HUES48 (cell line): ENCODE measurements at regions not wholly inside any gene's neighbourhood (a gene's known extent, or its start where the extent isn't known, plus 50 kb on each side); places are given as distances from the start of the nearest gene placed in this dataset.

Source experiments
- H3K27ac ChIP-seq: one replicate; pipeline ENCODE4 v1.7.0; 2013; ENCODE audit warnings: low read depth, low read length, inconsistent platforms
- H3K27me3 ChIP-seq: 2 replicates; pipeline ENCODE4 v1.6.1; 2013; ENCODE audit warnings: mild to moderate bottlenecking, low read length; ENCODE audit not compliant: control insufficient read depth, insufficient read depth
- H3K36me3 ChIP-seq: 2 replicates; pipeline ENCODE4 v1.6.1; 2013; ENCODE audit warnings: low read length; ENCODE audit not compliant: control insufficient read depth, insufficient read depth
- H3K4me1 ChIP-seq: 2 replicates; pipeline ENCODE4 v1.6.1; 2013; ENCODE audit warnings: mild to moderate bottlenecking, low read length; ENCODE audit not compliant: control insufficient read depth, insufficient read depth
- H3K4me3 ChIP-seq: 2 replicates; pipeline ENCODE4 v1.5.1; 2013; ENCODE audit warnings: mild to moderate bottlenecking, low read depth, low read length
- H3K9ac ChIP-seq: 2 replicates; pipeline ENCODE4 v1.6.1; 2013; ENCODE audit warnings: mild to moderate bottlenecking, low read depth, low read length, moderate library complexity
- H3K9me3 ChIP-seq: 2 replicates; pipeline ENCODE4 v1.6.1; 2013; ENCODE audit warnings: low read length; ENCODE audit not compliant: control insufficient read depth, insufficient read depth

GRCh38 chr5:159642379-159642778 lies 273.9 kb upstream of the ADRA1B start:
- no peaks in the 10 kb centered on the region for H3K36me3 ChIP-seq
- no peaks in the 10 kb centered on the region; the same call in 1 of the 2 replicates for H3K4me1 ChIP-seq
- no peaks in the 10 kb centered on the region for H3K27me3 ChIP-seq
- H3K9ac ChIP-seq = no peak overlapping the region
- H3K27ac ChIP-seq = no peak overlapping the region
- no peaks in the 10 kb centered on the region for H3K9me3 ChIP-seq
- no peak overlapping the region for H3K4me3 ChIP-seq

- Histone ChIP-seq H3K9ac (no peak overlapping the region), H3K27ac (no peak overlapping the region), H3K9me3 (no peaks in the 10 kb centered on the region), H3K4me3 (no peak overlapping the region), H3K4me1 (no peaks in the 10 kb centered on the region; the same call in 1 of the 2 replicates), H3K27me3 (no peaks in the 10 kb centered on the region), H3K36me3 (no peaks in the 10 kb centered on the region)
These were observed 272.2 kb upstream of the ADRA1B start for GRCh38 chr5:159644053-159644452.

GRCh38 chr5:159645179-159645846 lies 271.0 kb upstream of the ADRA1B start:
- Histone ChIP-seq H3K4me3 (no peak overlapping the region), H3K36me3 (no peaks in the 10 kb centered on the region), H3K4me1 (no peaks in the 10 kb centered on the region; the same call in 1 of the 2 replicates), H3K27ac (no peak overlapping the region), H3K27me3 (no peaks in the 10 kb centered on the region), H3K9ac (no peak overlapping the region), H3K9me3 (no peaks in the 10 kb centered on the region)

GRCh38 chr5:159650803-159651202 lies 265.5 kb upstream of the ADRA1B start:
- H3K9me3 ChIP-seq = no peaks in the 10 kb centered on the region
- no peak overlapping the region for H3K9ac ChIP-seq
- H3K4me1 ChIP-seq = no peaks in the 10 kb centered on the region; the same call in 1 of the 2 replicates
- H3K27me3 ChIP-seq = no peaks in the 10 kb centered on the region
- no peak overlapping the region for H3K4me3 ChIP-seq
- H3K27ac ChIP-seq = no peak overlapping the region
- no peaks in the 10 kb centered on the region for H3K36me3 ChIP-seq

GRCh38 chr5:159655757-159656409 lies 260.4 kb upstream of the ADRA1B start:
- Histone ChIP-seq H3K27ac (no peak overlapping the region), H3K4me3 (no peak overlapping the region), H3K9me3 (no peaks in the 10 kb centered on the region), H3K9ac (no peak overlapping the region), H3K36me3 (no peaks in the 10 kb centered on the region), H3K4me1 (no peaks in the 10 kb centered on the region), H3K27me3 (no peaks in the 10 kb centered on the region)

GRCh38 chr5:159657298-159657697 lies 259.0 kb upstream of the ADRA1B start:
- Histone ChIP-seq H3K27ac (no peak overlapping the region), H3K9me3 (no peaks in the 10 kb centered on the region), H3K9ac (no peak overlapping the region), H3K27me3 (no peaks in the 10 kb centered on the region), H3K4me3 (no peak overlapping the region), H3K4me1 (no peaks in the 10 kb centered on the region), H3K36me3 (no peaks in the 10 kb centered on the region)

GRCh38 chr5:159657771-159658170 lies 258.5 kb upstream of the ADRA1B start:
- Histone ChIP-seq H3K4me1 (no peaks in the 10 kb centered on the region), H3K9me3 (no peaks in the 10 kb centered on the region), H3K4me3 (no peak overlapping the region), H3K36me3 (no peaks in the 10 kb centered on the region), H3K9ac (no peak overlapping the region), H3K27me3 (no peaks in the 10 kb centered on the region), H3K27ac (no peak overlapping the region)

- Histone ChIP-seq H3K4me3 (no peak overlapping the region), H3K27me3 (no peaks in the 10 kb centered on the region), H3K4me1 (no peaks in the 10 kb centered on the region), H3K36me3 (no peaks in the 10 kb centered on the region), H3K27ac (no peak overlapping the region), H3K9ac (no peak overlapping the region), H3K9me3 (no peaks in the 10 kb centered on the region)
These were observed 257.9 kb upstream of the ADRA1B start for GRCh38 chr5:159658266-159658925.

- H3K27me3 ChIP-seq = no peaks in the 10 kb centered on the region
- no peaks in the 10 kb centered on the region for H3K9me3 ChIP-seq
- no peaks in the 10 kb centered on the region for H3K4me1 ChIP-seq
- no peak overlapping the region for H3K9ac ChIP-seq
- H3K36me3 ChIP-seq = no peaks in the 10 kb centered on the region
- H3K4me3 ChIP-seq = no peak overlapping the region
- no peak overlapping the region for H3K27ac ChIP-seq
These were observed 255.9 kb upstream of the ADRA1B start for GRCh38 chr5:159660401-159660800.

GRCh38 chr5:159663986-159664385 lies 252.3 kb upstream of the ADRA1B start:
- no peaks in the 10 kb centered on the region for H3K9me3 ChIP-seq
- no peak overlapping the region for H3K4me3 ChIP-seq
- no peaks in the 10 kb centered on the region for H3K36me3 ChIP-seq
- no peak overlapping the region for H3K27ac ChIP-seq
- no peaks in the 10 kb centered on the region for H3K27me3 ChIP-seq
- no peaks in the 10 kb centered on the region for H3K4me1 ChIP-seq
- H3K9ac ChIP-seq = no peak overlapping the region

- no peaks in the 10 kb centered on the region for H3K9me3 ChIP-seq
- no peaks in the 10 kb centered on the region for H3K27me3 ChIP-seq
- no peaks in the 10 kb centered on the region for H3K4me1 ChIP-seq
- H3K36me3 ChIP-seq = no peaks in the 10 kb centered on the region
- H3K9ac ChIP-seq = no peak overlapping the region
- no peak overlapping the region for H3K4me3 ChIP-seq
- no peak overlapping the region for H3K27ac ChIP-seq
These were observed 249.0 kb upstream of the ADRA1B start for GRCh38 chr5:159667286-159667685.
